KMS-11 (cell line): ENCODE measurements at regions not wholly inside any gene's neighbourhood (a gene's known extent, or its start where the extent isn't known, plus 50 kb on each side); places are given as distances from the start of the nearest gene placed in this dataset.

ENCODE experiments used
- H2AFZ ChIP-seq: fragments of 200-600 bp; sonication (generic); 2 replicates; pipeline ENCODE4 v1.6.1; 2016; ENCODE audit warnings: antibody characterized with exemption, mixed run types, low read depth
- H3K27ac ChIP-seq: fragments of 200-600 bp; sonication (generic); 2 replicates; pipeline ENCODE4 v1.6.1; 2016; ENCODE audit warnings: mild to moderate bottlenecking, mixed run types
- H3K27me3 ChIP-seq: fragments of 200-600 bp; sonication (generic); 2 replicates; pipeline ENCODE4 v1.6.1; 2017; ENCODE audit warnings: mild to moderate bottlenecking, low read depth, mixed run types, moderate library complexity; ENCODE audit not compliant: insufficient read depth
- H3K36me3 ChIP-seq: fragments of 200-600 bp; sonication (generic); 2 replicates; pipeline ENCODE4 v1.6.1; 2017; ENCODE audit warnings: mild to moderate bottlenecking, mixed run types; ENCODE audit not compliant: insufficient read depth
- H3K4me1 ChIP-seq: fragments of 200-600 bp; sonication (generic); 2 replicates; pipeline ENCODE4 v1.6.1; 2016; ENCODE audit warnings: mild to moderate bottlenecking, low read depth, mixed run types; ENCODE audit not compliant: poor library complexity, severe bottlenecking
- H3K4me2 ChIP-seq: fragments of 200-600 bp; sonication (generic); 2 replicates; pipeline ENCODE4 v1.7.0; 2016; ENCODE audit warnings: mild to moderate bottlenecking, mixed run types
- H3K4me3 ChIP-seq: fragments of 200-600 bp; sonication (generic); IDR thresholded peaks from 2 replicates; pipeline ENCODE4 v1.6.1; 2017; ENCODE audit warnings: low read depth, low read length, mixed read lengths; ENCODE audit not compliant: insufficient read depth
- H3K79me2 ChIP-seq: fragments of 200-600 bp; sonication (generic); 2 replicates; pipeline ENCODE4 v1.6.1; 2016; ENCODE audit warnings: low read depth, mixed run types; ENCODE audit not compliant: insufficient read depth
- H3K9ac ChIP-seq: fragments of 200-600 bp; sonication (generic); 2 replicates; pipeline ENCODE4 v1.6.1; 2016; ENCODE audit warnings: mild to moderate bottlenecking, mixed run types
- H4K20me1 ChIP-seq: fragments of 200-600 bp; sonication (generic); 2 replicates; pipeline ENCODE4 v1.6.1; 2016; ENCODE audit warnings: mild to moderate bottlenecking, mixed run types; ENCODE audit not compliant: insufficient read depth
- TF ChIP-seq, protein P1 (sequence below): fragments of 200-600 bp; sonication (generic); conservative IDR thresholded peaks from 2 replicates; pipeline ENCODE4 v1.6.1; 2017; ENCODE audit warnings: low read depth, mild to moderate bottlenecking, antibody characterized with exemption, low read length, moderate library complexity, mixed read lengths

- no peak overlapping the region for H3K4me2 ChIP-seq
Observed at GRCh38 chr20:50354721-50355589, 155.2 kb upstream of the PTPN1 start.

DNA sequence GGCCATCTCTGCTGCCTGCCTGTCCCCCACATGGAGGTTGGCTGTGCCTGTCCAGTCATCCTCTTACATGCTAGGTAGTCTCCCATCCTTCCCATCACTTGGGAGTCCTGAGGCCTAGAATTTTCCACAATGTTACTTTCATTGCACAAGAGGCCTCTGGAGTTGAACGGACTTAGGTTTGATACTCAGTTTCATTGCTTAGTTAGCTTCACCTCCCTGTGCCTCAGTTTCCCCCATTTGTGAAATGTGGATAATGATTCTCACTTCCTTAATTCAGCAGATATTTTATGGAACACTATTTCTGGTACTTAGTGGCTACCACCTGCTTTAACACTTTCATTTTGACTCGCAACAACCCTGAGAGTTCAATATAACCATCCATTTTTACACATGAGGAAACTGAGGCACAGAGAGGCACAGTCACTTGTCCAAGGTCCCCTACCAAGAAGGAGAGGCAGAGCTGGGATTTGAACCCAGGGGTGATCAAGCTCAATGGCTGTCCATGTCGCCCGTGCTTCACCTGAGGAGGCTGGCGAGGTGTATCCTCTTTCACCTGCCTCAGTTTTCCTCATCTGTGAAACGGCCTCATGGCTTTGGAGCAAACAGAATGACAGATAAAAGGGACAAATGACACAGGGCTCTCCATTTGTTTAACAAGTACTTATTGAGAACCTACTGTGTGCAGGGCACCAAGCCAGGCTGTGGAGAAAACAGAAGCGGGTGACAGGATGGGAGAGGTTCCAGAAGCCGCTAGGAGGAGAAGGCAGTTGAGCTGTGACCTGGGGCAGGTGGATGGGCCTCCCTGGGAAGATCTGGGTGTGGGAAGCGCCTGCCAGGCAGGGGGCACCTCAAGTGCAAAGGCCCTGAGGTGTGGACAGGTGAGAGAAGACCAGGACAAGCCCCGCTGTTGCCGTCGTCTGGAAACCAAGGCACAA, 154.3 kb upstream of the PTPN1 start:
- Histone ChIP-seq H4K20me1 (no peaks in the 10 kb centered on the region), H3K27ac (no peak overlapping the region), H3K27me3 (peaks cover 91% of the 10 kb centered on the region), H3K4me2 (no peak overlapping the region), H3K36me3 (no peaks in the 10 kb centered on the region), H3K9ac (no peak overlapping the region), H3K79me2 (no peaks in the 10 kb centered on the region), H3K4me1 (peaks cover 6% of the 10 kb centered on the region), H3K4me3 (no peak overlapping the region), H2AFZ (no peak overlapping the region)
- TF ChIP-seq, protein P1, sequence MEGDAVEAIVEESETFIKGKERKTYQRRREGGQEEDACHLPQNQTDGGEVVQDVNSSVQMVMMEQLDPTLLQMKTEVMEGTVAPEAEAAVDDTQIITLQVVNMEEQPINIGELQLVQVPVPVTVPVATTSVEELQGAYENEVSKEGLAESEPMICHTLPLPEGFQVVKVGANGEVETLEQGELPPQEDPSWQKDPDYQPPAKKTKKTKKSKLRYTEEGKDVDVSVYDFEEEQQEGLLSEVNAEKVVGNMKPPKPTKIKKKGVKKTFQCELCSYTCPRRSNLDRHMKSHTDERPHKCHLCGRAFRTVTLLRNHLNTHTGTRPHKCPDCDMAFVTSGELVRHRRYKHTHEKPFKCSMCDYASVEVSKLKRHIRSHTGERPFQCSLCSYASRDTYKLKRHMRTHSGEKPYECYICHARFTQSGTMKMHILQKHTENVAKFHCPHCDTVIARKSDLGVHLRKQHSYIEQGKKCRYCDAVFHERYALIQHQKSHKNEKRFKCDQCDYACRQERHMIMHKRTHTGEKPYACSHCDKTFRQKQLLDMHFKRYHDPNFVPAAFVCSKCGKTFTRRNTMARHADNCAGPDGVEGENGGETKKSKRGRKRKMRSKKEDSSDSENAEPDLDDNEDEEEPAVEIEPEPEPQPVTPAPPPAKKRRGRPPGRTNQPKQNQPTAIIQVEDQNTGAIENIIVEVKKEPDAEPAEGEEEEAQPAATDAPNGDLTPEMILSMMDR, result no peak

More at GRCh38 chr20:50354721-50355589, 155.2 kb upstream of the PTPN1 start:
- no peak overlapping the region for H3K27ac ChIP-seq
- no peak overlapping the region for H3K4me3 ChIP-seq
- no peaks in the 10 kb centered on the region for H3K36me3 ChIP-seq
- peaks cover 15% of the 10 kb centered on the region for H3K4me1 ChIP-seq
- TF ChIP-seq, protein P1, result no peak
- H4K20me1 ChIP-seq, result no peaks in the 10 kb centered on the region
- no peak overlapping the region for H3K9ac ChIP-seq
- no peak overlapping the region for H2AFZ ChIP-seq
- no peaks in the 10 kb centered on the region for H3K79me2 ChIP-seq
- H3K27me3 ChIP-seq, result peaks cover 82% of the 10 kb centered on the region

DNA sequence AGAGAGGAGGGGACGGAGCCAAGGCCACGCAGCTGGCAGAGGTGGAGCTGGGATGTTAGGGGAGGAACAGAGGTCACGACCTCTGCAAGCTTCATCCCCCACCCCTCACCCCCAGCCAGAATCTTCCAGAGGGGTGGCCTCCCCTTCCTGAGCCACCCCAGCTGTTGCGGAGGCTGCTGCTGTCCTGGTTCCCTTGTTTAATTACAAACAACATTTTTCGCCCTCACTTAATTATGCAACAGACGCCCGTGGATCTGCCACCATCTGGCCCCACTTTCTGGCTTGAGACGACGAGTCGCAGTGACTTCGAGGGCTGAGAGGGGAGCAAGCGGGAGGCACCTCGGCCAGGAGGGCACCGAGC, 153.7 kb upstream of the PTPN1 start:
- Histone ChIP-seq H4K20me1 (no peaks in the 10 kb centered on the region), H3K4me2 (no peak overlapping the region), H3K27ac (no peak overlapping the region), H3K36me3 (no peaks in the 10 kb centered on the region), H3K27me3 (peaks cover 92% of the 10 kb centered on the region), H2AFZ (no peak overlapping the region), H3K79me2 (no peaks in the 10 kb centered on the region), H3K4me1 (no peaks in the 10 kb centered on the region), H3K9ac (no peak overlapping the region), H3K4me3 (no peak overlapping the region)
- TF ChIP-seq, protein P1, result no peak

- TF ChIP-seq, protein P1, result no peak
- no peaks in the 10 kb centered on the region for H3K79me2 ChIP-seq
- H3K4me3 ChIP-seq, result no peak overlapping the region
- H2AFZ ChIP-seq, result no peak overlapping the region
- H3K4me2 ChIP-seq, result no peak overlapping the region
- no peak overlapping the region for H3K9ac ChIP-seq
- peaks cover 93% of the 10 kb centered on the region for H3K27me3 ChIP-seq
- no peaks in the 10 kb centered on the region for H3K36me3 ChIP-seq
- H3K27ac ChIP-seq, result no peak overlapping the region
- H3K4me1 ChIP-seq, result no peaks in the 10 kb centered on the region
- no peaks in the 10 kb centered on the region for H4K20me1 ChIP-seq
Observed at GRCh38 chr20:50356962-50357782, 153.0 kb upstream of the PTPN1 start.
